Skin of body (tissue), 1 donor: ENCODE measurements at regions not wholly inside any gene's neighbourhood (a gene's known extent, or its start where the extent isn't known, plus 50 kb on each side); places are given as distances from the start of the nearest gene placed in this dataset.
"Not testable (repeated sequence)": the region's sequence is repeated elsewhere in the genome, so short reads cannot be mapped to it uniquely, and the experiment has no call there.

Experiments used
- DNase-seq: peaks from one replicate; lab custom pipeline; 2025; lab: John Stamatoyannopoulos, UW

- no peak for DNase-seq
Measured at GRCh38 chr13:64617231-64617630, 2612.9 kb downstream of the PCDH9 start.

GRCh38 chr13:64591971-64592370, 2638.2 kb downstream of the PCDH9 start:
- DNase-seq, result no peak

- DNase-seq, result peak; percentile 15
Measured at GRCh38 chr13:64579331-64579730, 2650.8 kb downstream of the PCDH9 start.

GRCh38 chr13:64568748-64569147, 2661.4 kb downstream of the PCDH9 start:
- no peak for DNase-seq

GRCh38 chr13:64558031-64558430, 2672.1 kb downstream of the PCDH9 start:
- not testable (repeated sequence) for DNase-seq

GRCh38 chr13:64556376-64556775, 2673.8 kb downstream of the PCDH9 start:
- DNase-seq, result peak; percentile 95

GRCh38 chr13:64553411-64554129, 2676.6 kb downstream of the PCDH9 start:
- no peak for DNase-seq

- peak; percentile 81 for DNase-seq
Measured at GRCh38 chr13:64551755-64552154, 2678.4 kb downstream of the PCDH9 start.

GRCh38 chr13:64546371-64546770, 2683.8 kb downstream of the PCDH9 start:
- DNase-seq, result no peak

- no peak for DNase-seq
Measured at GRCh38 chr13:64540976-64541375, 2689.2 kb downstream of the PCDH9 start.

GRCh38 chr13:64540468-64540867, 2689.7 kb downstream of the PCDH9 start:
- no peak for DNase-seq

- DNase-seq, result no peak
Measured at GRCh38 chr13:64538711-64539110, 2691.4 kb downstream of the PCDH9 start.

GRCh38 chr13:64534302-64534701, 2695.8 kb downstream of the PCDH9 start:
- DNase-seq, result no peak

- no peak for DNase-seq
Measured at GRCh38 chr13:64531400-64531799, 2698.7 kb downstream of the PCDH9 start.

- no peak for DNase-seq
Measured at GRCh38 chr13:64529874-64530485, 2700.2 kb downstream of the PCDH9 start.

GRCh38 chr13:64528838-64529237, 2701.3 kb downstream of the PCDH9 start:
- DNase-seq, result no peak

- no peak for DNase-seq
Measured at GRCh38 chr13:64527561-64527960, 2702.6 kb downstream of the PCDH9 start.

GRCh38 chr13:64525687-64526086, 2704.4 kb downstream of the PCDH9 start:
- DNase-seq, result no peak

- DNase-seq, result no peak
Measured at GRCh38 chr13:64510747-64511146, 2719.4 kb downstream of the PCDH9 start.

GRCh38 chr13:64506246-64506645, 2723.9 kb downstream of the PCDH9 start:
- peak; percentile 46 for DNase-seq

- DNase-seq, result peak; percentile 33
Measured at GRCh38 chr13:64505336-64505910, 2724.7 kb downstream of the PCDH9 start.

GRCh38 chr13:64488731-64489130, 2741.4 kb downstream of the PCDH9 start:
- DNase-seq, result no peak

GRCh38 chr13:64482373-64482772, 2747.8 kb downstream of the PCDH9 start:
- no peak for DNase-seq
